ENCODE measurements at regions not wholly inside any gene's neighbourhood (a gene's known extent, or its start where the extent isn't known, plus 50 kb on each side); places are given as distances from the start of the nearest gene placed in this dataset.

DNA sequence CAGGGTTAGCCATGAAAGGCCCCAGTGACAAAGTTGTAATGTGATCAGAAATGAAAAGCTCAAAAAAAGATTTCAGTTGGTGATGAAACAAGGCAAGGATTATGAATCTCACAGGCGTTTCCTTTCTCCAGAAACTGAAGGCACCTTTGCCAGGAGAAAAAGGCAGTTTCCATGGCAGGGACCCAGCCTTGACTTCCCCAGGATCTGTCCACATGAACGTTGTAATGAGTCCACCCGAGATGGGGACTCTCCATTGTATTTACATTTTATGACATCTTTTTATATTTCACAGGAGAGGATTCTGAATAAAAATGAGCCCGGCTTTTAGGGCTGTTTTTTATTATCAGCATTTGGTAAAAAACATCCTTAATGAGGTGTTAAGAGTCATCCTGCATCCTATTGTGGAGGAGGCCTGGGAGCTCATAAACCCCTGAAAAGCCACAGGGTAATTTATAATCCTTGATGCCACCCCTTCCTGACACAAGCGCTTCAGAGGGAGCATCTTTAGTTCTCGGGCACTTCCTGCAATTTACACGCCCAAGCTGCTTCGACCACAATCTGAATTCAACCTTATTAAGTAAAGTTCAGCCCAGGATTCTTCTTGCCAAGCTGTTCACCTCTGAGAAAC, 74.1 kb upstream of the SALL4 start:
- H3K4me1 ChIP-seq (ENCODE audit: control insufficient read depth, insufficient read depth, low read length): peaks cover 6% of the 10 kb centered on the region
- no peaks in the 10 kb centered on the region for H3K27me3 ChIP-seq (ENCODE audit: control insufficient read depth, insufficient read depth, low read length)
- no peak overlapping the region for H3K4me3 ChIP-seq (ENCODE audit: low read depth in 2 of 2, low read length in 2 of 2)
- no peaks in the 10 kb centered on the region for H3K9me3 ChIP-seq (ENCODE audit: control insufficient read depth, insufficient read depth, low read depth, low read length)
- POLR2A ChIA-PET: no interaction called here
- H3K27ac ChIP-seq (ENCODE audit: low read length): peak overlapping the region; percentile 20; the same call in 1 of the 2 replicates
- TF ChIP-seq, protein P1, sequence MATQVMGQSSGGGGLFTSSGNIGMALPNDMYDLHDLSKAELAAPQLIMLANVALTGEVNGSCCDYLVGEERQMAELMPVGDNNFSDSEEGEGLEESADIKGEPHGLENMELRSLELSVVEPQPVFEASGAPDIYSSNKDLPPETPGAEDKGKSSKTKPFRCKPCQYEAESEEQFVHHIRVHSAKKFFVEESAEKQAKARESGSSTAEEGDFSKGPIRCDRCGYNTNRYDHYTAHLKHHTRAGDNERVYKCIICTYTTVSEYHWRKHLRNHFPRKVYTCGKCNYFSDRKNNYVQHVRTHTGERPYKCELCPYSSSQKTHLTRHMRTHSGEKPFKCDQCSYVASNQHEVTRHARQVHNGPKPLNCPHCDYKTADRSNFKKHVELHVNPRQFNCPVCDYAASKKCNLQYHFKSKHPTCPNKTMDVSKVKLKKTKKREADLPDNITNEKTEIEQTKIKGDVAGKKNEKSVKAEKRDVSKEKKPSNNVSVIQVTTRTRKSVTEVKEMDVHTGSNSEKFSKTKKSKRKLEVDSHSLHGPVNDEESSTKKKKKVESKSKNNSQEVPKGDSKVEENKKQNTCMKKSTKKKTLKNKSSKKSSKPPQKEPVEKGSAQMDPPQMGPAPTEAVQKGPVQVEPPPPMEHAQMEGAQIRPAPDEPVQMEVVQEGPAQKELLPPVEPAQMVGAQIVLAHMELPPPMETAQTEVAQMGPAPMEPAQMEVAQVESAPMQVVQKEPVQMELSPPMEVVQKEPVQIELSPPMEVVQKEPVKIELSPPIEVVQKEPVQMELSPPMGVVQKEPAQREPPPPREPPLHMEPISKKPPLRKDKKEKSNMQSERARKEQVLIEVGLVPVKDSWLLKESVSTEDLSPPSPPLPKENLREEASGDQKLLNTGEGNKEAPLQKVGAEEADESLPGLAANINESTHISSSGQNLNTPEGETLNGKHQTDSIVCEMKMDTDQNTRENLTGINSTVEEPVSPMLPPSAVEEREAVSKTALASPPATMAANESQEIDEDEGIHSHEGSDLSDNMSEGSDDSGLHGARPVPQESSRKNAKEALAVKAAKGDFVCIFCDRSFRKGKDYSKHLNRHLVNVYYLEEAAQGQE (IDR thresholded peaks at IDR 0.05; ENCODE audit: insufficient read depth in 1 of 2, low read depth in 2 of 2, low read length in 1 of 2): no peak
- no peak for TF ChIP-seq POLR2AphosphoS5 (IDR thresholded peaks at IDR 0.05; ENCODE audit: low read depth, low read length)
- no peak for TF ChIP-seq TCF7L2 (IDR thresholded peaks at IDR 0.05; ENCODE audit: low read depth, low read length)
- TF ChIP-seq, protein P2, sequence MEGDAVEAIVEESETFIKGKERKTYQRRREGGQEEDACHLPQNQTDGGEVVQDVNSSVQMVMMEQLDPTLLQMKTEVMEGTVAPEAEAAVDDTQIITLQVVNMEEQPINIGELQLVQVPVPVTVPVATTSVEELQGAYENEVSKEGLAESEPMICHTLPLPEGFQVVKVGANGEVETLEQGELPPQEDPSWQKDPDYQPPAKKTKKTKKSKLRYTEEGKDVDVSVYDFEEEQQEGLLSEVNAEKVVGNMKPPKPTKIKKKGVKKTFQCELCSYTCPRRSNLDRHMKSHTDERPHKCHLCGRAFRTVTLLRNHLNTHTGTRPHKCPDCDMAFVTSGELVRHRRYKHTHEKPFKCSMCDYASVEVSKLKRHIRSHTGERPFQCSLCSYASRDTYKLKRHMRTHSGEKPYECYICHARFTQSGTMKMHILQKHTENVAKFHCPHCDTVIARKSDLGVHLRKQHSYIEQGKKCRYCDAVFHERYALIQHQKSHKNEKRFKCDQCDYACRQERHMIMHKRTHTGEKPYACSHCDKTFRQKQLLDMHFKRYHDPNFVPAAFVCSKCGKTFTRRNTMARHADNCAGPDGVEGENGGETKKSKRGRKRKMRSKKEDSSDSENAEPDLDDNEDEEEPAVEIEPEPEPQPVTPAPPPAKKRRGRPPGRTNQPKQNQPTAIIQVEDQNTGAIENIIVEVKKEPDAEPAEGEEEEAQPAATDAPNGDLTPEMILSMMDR (IDR thresholded peaks at IDR 0.05): no peak
- no peak for TF ChIP-seq SIN3A (IDR thresholded peaks at IDR 0.05; ENCODE audit: borderline replicate concordance, insufficient read depth, low read depth, low read length)
- BruUV-seq (replicated peaks): no TSS peak
- intact Hi-C loops (cut with micrococcal nuclease; ENCODE audit: unreplicated experiment) (no loop called here), in situ Hi-C loops (cut with HindIII; ENCODE audit: low pct_unique_long_range_greater_than_20kb, low sequenced_read_pairs) (no loop called here)
- ATAC-seq: no peak
- CTCF ChIA-PET: no interaction called here
- DNase-seq (ENCODE audit: low read depth, low spot score): no peak
- H3K36me3 ChIP-seq (ENCODE audit: control insufficient read depth, insufficient read depth, low read length): no peaks in the 10 kb centered on the region

DNA sequence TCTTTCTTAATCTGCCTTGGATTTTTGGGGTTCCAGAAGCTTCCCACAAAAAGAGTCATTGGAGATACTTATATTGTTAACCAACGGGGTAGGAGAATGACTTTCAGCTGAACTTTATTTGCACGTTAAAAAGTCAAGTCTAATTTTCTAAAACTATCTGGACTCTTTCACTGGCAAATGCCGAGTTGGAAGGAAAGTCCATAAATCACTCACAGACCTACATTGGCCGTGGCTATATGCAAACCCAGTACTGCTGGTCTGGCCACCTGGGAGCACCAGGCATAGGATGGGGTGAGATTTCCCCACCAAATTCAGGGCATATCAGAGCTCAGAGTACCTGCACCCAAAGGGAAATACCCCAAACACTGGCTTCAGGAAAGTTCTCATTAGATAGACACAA, 71.3 kb upstream of the SALL4 start:
- in situ Hi-C loops (cut with HindIII; ENCODE audit: low pct_unique_long_range_greater_than_20kb, low sequenced_read_pairs) (no loop called here), intact Hi-C loops (cut with micrococcal nuclease; ENCODE audit: unreplicated experiment) (no loop called here)
- peaks cover 6% of the 10 kb centered on the region for H3K4me1 ChIP-seq (ENCODE audit: control insufficient read depth, insufficient read depth, low read length)
- POLR2A ChIA-PET: no interaction called here
- no peaks in the 10 kb centered on the region for H3K36me3 ChIP-seq (ENCODE audit: control insufficient read depth, insufficient read depth, low read length)
- H3K9me3 ChIP-seq (ENCODE audit: control insufficient read depth, insufficient read depth, low read depth, low read length): no peaks in the 10 kb centered on the region
- no peaks in the 10 kb centered on the region for H3K27me3 ChIP-seq (ENCODE audit: control insufficient read depth, insufficient read depth, low read length)
- no peak overlapping the region for H3K4me3 ChIP-seq (ENCODE audit: low read depth in 2 of 2, low read length in 2 of 2)
- CTCF ChIA-PET: no interaction called here
- TF ChIP-seq, protein P2 (IDR thresholded peaks at IDR 0.05): no peak
- no peak for TF ChIP-seq TCF7L2 (IDR thresholded peaks at IDR 0.05; ENCODE audit: low read depth, low read length)
- TF ChIP-seq SIN3A (IDR thresholded peaks at IDR 0.05; ENCODE audit: borderline replicate concordance, insufficient read depth, low read depth, low read length): no peak
- TF ChIP-seq POLR2AphosphoS5 (IDR thresholded peaks at IDR 0.05; ENCODE audit: low read depth, low read length): no peak
- TF ChIP-seq, protein P1 (IDR thresholded peaks at IDR 0.05; ENCODE audit: insufficient read depth in 1 of 2, low read depth in 2 of 2, low read length in 1 of 2): no peak
- no peak overlapping the region; the same call in 1 of the 2 replicates for H3K27ac ChIP-seq (ENCODE audit: low read length)
- no peak for DNase-seq (ENCODE audit: low read depth, low spot score)
- no peak for ATAC-seq
- BruUV-seq (replicated peaks): no TSS peak
